GM23248 (cell line): ENCODE measurements at regions not wholly inside any gene's neighbourhood (a gene's known extent, or its start where the extent isn't known, plus 50 kb on each side); places are given as distances from the start of the nearest gene placed in this dataset.

Experiments used
- DNase-seq: peaks from one replicate; pipeline ENCODE4 v3.0.0-alpha.2; 2015
- H2AFZ ChIP-seq: fragments of 200-600 bp; sonication (generic); 2 replicates; pipeline ENCODE4 v1.6.1; 2016; ENCODE audit warnings: antibody characterized with exemption
- H3F3A ChIP-seq: fragments of 200-600 bp; sonication (generic); 2 replicates; pipeline ENCODE4 v1.6.1; 2016; ENCODE audit warnings: mild to moderate bottlenecking, antibody characterized with exemption, mixed run types; ENCODE audit not compliant: insufficient read depth
- H3K27ac ChIP-seq: fragments of 200-600 bp; sonication (generic); 2 replicates; pipeline ENCODE4 v1.5.1; 2016; ENCODE audit warnings: mild to moderate bottlenecking
- H3K27me3 ChIP-seq: fragments of 200-600 bp; sonication (generic); replicated peaks from 2 replicates; pipeline ENCODE4 v1.6.1; 2016; ENCODE audit warnings: mild to moderate bottlenecking; ENCODE audit not compliant: insufficient read depth
- H3K36me3 ChIP-seq: fragments of 200-600 bp; sonication (generic); 2 replicates; pipeline ENCODE4 v1.6.1; 2016; ENCODE audit warnings: low read depth, mild to moderate bottlenecking
- H3K4me1 ChIP-seq: fragments of 200-600 bp; sonication (generic); 2 replicates; pipeline ENCODE4 v1.6.1; 2016; ENCODE audit warnings: mild to moderate bottlenecking; ENCODE audit not compliant: insufficient read depth
- H3K4me2 ChIP-seq: fragments of 200-600 bp; sonication (generic); one replicate; pipeline ENCODE4 v1.6.1; 2016; ENCODE audit warnings: mild to moderate bottlenecking; ENCODE audit not compliant: unreplicated experiment
- H3K4me3 ChIP-seq: fragments of 200-600 bp; sonication (generic); 2 replicates; pipeline ENCODE4 v1.5.1; 2016; ENCODE audit warnings: mild to moderate bottlenecking
- H3K79me2 ChIP-seq: fragments of 200-600 bp; sonication (generic); 2 replicates; pipeline ENCODE4 v1.6.1; 2016; ENCODE audit warnings: mild to moderate bottlenecking; ENCODE audit not compliant: insufficient read depth
- H3K9ac ChIP-seq: fragments of 200-600 bp; sonication (generic); 2 replicates; pipeline ENCODE4 v1.6.1; 2016; ENCODE audit warnings: mild to moderate bottlenecking
- H3K9me2 ChIP-seq: fragments of 200-600 bp; sonication (generic); 2 replicates; pipeline ENCODE4 v1.6.1; 2016; ENCODE audit warnings: mixed run types, mild to moderate bottlenecking, moderate library complexity; ENCODE audit not compliant: insufficient read depth
- H3K9me3 ChIP-seq: fragments of 200-600 bp; sonication (generic); one replicate; pipeline ENCODE4 v1.6.1; 2017; ENCODE audit warnings: low read depth
- H4K20me1 ChIP-seq: fragments of 200-600 bp; sonication (generic); 2 replicates; pipeline ENCODE4 v1.6.0; 2016; ENCODE audit not compliant: insufficient read depth
- EZH2 ChIP-seq: fragments of 200-600 bp; sonication (generic); IDR thresholded peaks from 2 replicates; pipeline ENCODE4 v1.6.1; 2018; ENCODE audit warnings: antibody characterized with exemption, mild to moderate bottlenecking; ENCODE audit not compliant: insufficient read depth, poor library complexity, severe bottlenecking
- EZH2phosphoT487 ChIP-seq: fragments of 200-600 bp; sonication (generic); IDR thresholded peaks from 2 replicates; pipeline ENCODE4 v1.6.1; 2018; ENCODE audit warnings: antibody characterized with exemption, moderate library complexity, mild to moderate bottlenecking, low read depth; ENCODE audit not compliant: insufficient read depth
- WGBS, 2 experiments: methylation state at CpG; one replicate each; pipeline ENCODE4 v1.1.6; 2015 to 2017; ENCODE audit warnings: low lambda C conversion rate in 2 of 2, low coverage in 1 of 2; ENCODE audit errors: missing lambda C conversion rate in 2 of 2; 5-methylcytosine and 5-hydroxymethylcytosine counted together
- in situ Hi-C: fragments of 300-500 bp; cut with MboI; formaldehyde crosslinking; loops from 2 replicates; pipeline ENCODE4 v1.15.0; 2020

DNA sequence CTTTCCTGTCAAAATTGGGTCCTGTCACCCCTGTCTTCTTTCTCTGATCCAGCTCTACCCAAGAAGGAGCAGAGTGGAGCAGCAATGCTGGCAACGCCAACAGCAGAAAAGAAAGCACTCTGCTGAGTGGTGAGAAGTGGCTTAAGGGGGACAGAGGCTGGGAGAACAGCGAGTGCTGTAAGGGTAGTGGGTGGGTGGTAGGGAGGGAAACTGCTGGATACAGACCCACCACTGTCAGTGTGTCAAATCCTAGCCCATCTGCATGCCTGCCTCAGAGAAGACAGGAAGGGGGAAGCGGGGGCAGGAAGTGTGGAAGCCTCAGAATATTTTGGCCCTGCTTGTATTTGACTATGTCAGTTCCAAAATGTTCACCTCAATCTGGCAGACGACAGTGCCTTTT, 170.4 kb upstream of the MAST4 start:
- no peak for DNase-seq
- Histone ChIP-seq H3K4me2 (no peak overlapping the region), H2AFZ (no peak overlapping the region), H3K9me2 (no peaks in the 10 kb centered on the region), H4K20me1 (no peaks in the 10 kb centered on the region), H3K27ac (no peak overlapping the region), H3K36me3 (no peaks in the 10 kb centered on the region), H3K79me2 (no peaks in the 10 kb centered on the region), H3F3A (no peaks in the 10 kb centered on the region), H3K9me3 (no peaks in the 10 kb centered on the region), H3K4me3 (no peak overlapping the region), H3K4me1 (no peaks in the 10 kb centered on the region), H3K27me3 (no peaks in the 10 kb centered on the region), H3K9ac (no peak overlapping the region)
- in situ Hi-C loops, result no loop called here
- WGBS, 2 experiments, result 76 to 85% methylated on average over 4 of the region's 4 CpGs
- TF ChIP-seq EZH2, result no peak
- no peak for TF ChIP-seq EZH2phosphoT487

DNA sequence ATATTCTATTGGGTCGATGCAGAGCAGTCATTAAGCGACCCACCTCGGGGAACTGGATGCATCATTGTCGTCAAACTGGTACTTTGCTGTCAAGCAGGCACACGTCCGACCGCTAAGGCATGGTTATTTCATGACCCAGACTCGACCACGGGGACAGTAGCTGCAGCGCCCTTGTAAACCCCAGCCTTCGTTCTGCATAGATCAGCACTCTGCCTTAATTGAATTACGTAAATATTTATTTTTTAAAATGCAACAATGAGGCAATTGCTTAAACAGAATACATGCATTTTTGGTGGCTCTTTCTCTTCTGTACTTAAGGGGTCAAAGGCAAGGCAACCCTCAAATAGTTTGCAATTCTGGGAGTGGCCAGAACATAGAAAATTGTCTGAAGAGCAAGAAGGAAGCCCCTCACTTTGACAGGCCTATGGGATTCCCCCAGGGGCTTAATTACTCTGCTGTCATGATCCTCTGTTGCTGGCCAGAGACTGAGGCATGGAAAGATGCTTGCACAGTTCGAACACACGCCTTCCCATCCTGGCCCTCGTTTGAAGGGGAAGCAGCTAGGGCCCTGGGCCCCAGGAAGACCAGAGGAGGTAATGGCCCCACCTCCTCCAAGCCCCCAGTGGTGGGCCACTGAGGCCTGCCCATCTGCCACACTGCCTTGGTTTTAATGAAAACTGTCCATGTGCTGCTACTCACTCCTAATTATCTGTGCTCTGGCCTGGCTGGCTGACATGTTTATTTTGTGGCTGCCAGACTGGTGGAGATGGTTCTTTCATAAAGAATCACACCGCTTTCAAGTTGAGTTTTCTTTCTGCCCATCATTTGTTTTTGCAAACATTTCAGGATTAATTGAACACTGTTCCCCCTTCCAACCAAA, 169.7 kb upstream of the MAST4 start:
- no peaks in the 10 kb centered on the region for H3K36me3 ChIP-seq
- no peak overlapping the region for H3K27ac ChIP-seq
- 0 out of 2 replicates have a peak overlapping the region, but pooled peaks have one; percentile 24 for H2AFZ ChIP-seq
- TF ChIP-seq EZH2, result no peak
- no peak for TF ChIP-seq EZH2phosphoT487
- in situ Hi-C loops, result no loop called here
- WGBS, 2 experiments, result 69 to 70% methylated on average over 16 of the region's 16 CpGs
- H3K9me3 ChIP-seq, result no peaks in the 10 kb centered on the region
- H3K4me2 ChIP-seq, result no peak overlapping the region
- H3K27me3 ChIP-seq, result no peaks in the 10 kb centered on the region
- H3K9ac ChIP-seq, result no peak overlapping the region
- DNase-seq, result no peak
- no peaks in the 10 kb centered on the region for H4K20me1 ChIP-seq
- H3K4me3 ChIP-seq, result no peak overlapping the region
- H3K4me1 ChIP-seq, result no peaks in the 10 kb centered on the region
- no peaks in the 10 kb centered on the region for H3K9me2 ChIP-seq
- no peaks in the 10 kb centered on the region for H3K79me2 ChIP-seq
- no peaks in the 10 kb centered on the region for H3F3A ChIP-seq

DNA sequence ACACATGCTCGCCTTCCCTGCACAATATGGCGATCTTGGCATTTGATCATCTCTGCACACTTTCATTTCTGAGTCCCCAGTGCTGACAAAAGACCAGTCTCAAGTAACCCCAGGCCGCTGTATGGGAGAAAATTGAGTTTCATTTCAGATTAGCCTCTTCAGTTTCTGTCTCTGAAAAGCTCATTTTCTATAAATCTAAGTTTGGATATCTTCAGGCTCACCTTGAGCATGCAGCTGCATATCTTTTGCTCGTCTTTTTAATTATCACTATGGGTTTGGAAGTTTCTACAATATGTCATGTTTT, 169.1 kb upstream of the MAST4 start:
- H3K9ac ChIP-seq, result no peak overlapping the region
- H3K36me3 ChIP-seq, result no peaks in the 10 kb centered on the region
- DNase-seq, result no peak
- H3F3A ChIP-seq, result no peaks in the 10 kb centered on the region
- 5 to 7% methylated on average over 4 of the region's 4 CpGs for WGBS, 2 experiments
- H3K9me3 ChIP-seq, result no peaks in the 10 kb centered on the region
- H2AFZ ChIP-seq, result 0 out of 2 replicates have a peak overlapping the region, but pooled peaks have one; percentile 24
- H3K4me2 ChIP-seq, result no peak overlapping the region
- H3K4me1 ChIP-seq, result no peaks in the 10 kb centered on the region
- no peak for TF ChIP-seq EZH2
- TF ChIP-seq EZH2phosphoT487, result no peak
- H3K4me3 ChIP-seq, result no peak overlapping the region; the same call in 1 of the 2 replicates
- no peak overlapping the region for H3K27ac ChIP-seq
- in situ Hi-C loops, result no loop called here
- no peaks in the 10 kb centered on the region for H4K20me1 ChIP-seq
- no peaks in the 10 kb centered on the region for H3K27me3 ChIP-seq
- H3K79me2 ChIP-seq, result no peaks in the 10 kb centered on the region
- H3K9me2 ChIP-seq, result no peaks in the 10 kb centered on the region

DNA sequence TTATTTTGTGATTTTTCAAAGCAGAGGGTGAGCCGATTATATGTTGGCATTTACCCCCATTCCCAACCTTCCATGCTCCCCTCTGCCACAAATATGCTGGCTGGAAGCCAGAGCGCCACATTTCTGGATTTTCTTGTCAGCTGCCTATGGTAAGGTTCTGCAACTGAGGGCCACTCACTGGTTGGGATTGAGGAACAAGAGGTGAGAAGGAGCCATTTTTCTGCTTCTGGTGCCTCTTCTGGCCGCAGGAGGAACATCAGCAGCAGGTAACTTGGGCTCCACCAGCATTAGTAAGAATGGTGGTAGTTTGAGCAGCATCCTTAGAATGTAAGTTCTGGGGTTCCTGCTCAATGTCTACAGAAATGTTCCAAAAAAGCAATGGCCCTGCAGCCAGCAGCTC, 159.5 kb upstream of the MAST4 start:
- Histone ChIP-seq H3K9me3 (no peaks in the 10 kb centered on the region), H3K4me2 (no peak overlapping the region), H3K79me2 (no peaks in the 10 kb centered on the region), H3K36me3 (no peaks in the 10 kb centered on the region), H3K9me2 (no peaks in the 10 kb centered on the region), H3F3A (0 out of 2 replicates have a peak, but pooled peaks cover 6% of the 10 kb centered on the region), H3K4me1 (peaks cover 11% of the 10 kb centered on the region), H3K27ac (no peak overlapping the region), H3K27me3 (no peaks in the 10 kb centered on the region), H4K20me1 (no peaks in the 10 kb centered on the region; the same call in 1 of the 2 replicates), H2AFZ (no peak overlapping the region), H3K9ac (no peak overlapping the region), H3K4me3 (no peak overlapping the region)
- TF ChIP-seq EZH2 (no peak), EZH2phosphoT487 (no peak)
- in situ Hi-C loops, result no loop called here
- WGBS, 2 experiments, result 74 to 76% methylated on average over 3 of the region's 3 CpGs
- peak; percentile 9 for DNase-seq
